ENCODE measurements at regions not wholly inside any gene's neighbourhood (a gene's known extent, or its start where the extent isn't known, plus 50 kb on each side); places are given as distances from the start of the nearest gene placed in this dataset.
"Not testable (repeated sequence)": the region's sequence is repeated elsewhere in the genome, so short reads cannot be mapped to it uniquely, and the experiment has no call there.

GRCh38 chrX:115357326-115358120, 68.0 kb downstream of the LUZP4 start:
- DNase-seq, result no peak
- ATAC-seq, result no peak
- intact Hi-C loops (cut with micrococcal nuclease), result no loop called here

- intact Hi-C loops (cut with micrococcal nuclease); DNase-seq; ATAC-seq: not testable (repeated sequence)
Measured at GRCh38 chrX:115359508-115359907, 70.0 kb downstream of the LUZP4 start.

- ATAC-seq (no peak), DNase-seq (no peak)
- intact Hi-C loops (cut with micrococcal nuclease), result no loop called here
Measured at GRCh38 chrX:115360220-115360781, 70.8 kb downstream of the LUZP4 start.

GRCh38 chrX:115362334-115363095, 73.0 kb downstream of the LUZP4 start:
- ATAC-seq (no peak), DNase-seq (no peak)
- intact Hi-C loops (cut with micrococcal nuclease), result no loop called here

- intact Hi-C loops (cut with micrococcal nuclease), result no loop called here
- DNase-seq (no peak), ATAC-seq (no peak)
Measured at GRCh38 chrX:115363372-115363771, 73.9 kb downstream of the LUZP4 start.

- DNase-seq, result no peak
- no peak for ATAC-seq
- intact Hi-C loops (cut with micrococcal nuclease), result no loop called here
Measured at GRCh38 chrX:115363897-115364296, 74.4 kb downstream of the LUZP4 start.

- ATAC-seq (no peak), DNase-seq (no peak)
- intact Hi-C loops (cut with micrococcal nuclease), result no loop called here
Measured at GRCh38 chrX:115364670-115365069, 75.2 kb downstream of the LUZP4 start.

- DNase-seq, result no peak
- intact Hi-C loops (cut with micrococcal nuclease), result no loop called here
- ATAC-seq, result no peak
Measured at GRCh38 chrX:115366535-115366934, 77.0 kb downstream of the LUZP4 start.

GRCh38 chrX:115367455-115367854, 77.9 kb downstream of the LUZP4 start:
- intact Hi-C loops (cut with micrococcal nuclease), result no loop called here

GRCh38 chrX:115367951-115368350, 78.4 kb downstream of the LUZP4 start:
- intact Hi-C loops (cut with micrococcal nuclease), result no loop called here
- no peak for DNase-seq
- ATAC-seq, result no peak

More at GRCh38 chrX:115367455-115367854, 77.9 kb downstream of the LUZP4 start:
- ATAC-seq, result no peak
- no peak for DNase-seq

- no peak for DNase-seq
- intact Hi-C loops (cut with micrococcal nuclease), result no loop called here
Measured at GRCh38 chrX:115368876-115369275, 79.4 kb downstream of the LUZP4 start.

GRCh38 chrX:115372152-115372551, 82.6 kb downstream of the LUZP4 start:
- DNase-seq, result no peak
- intact Hi-C loops (cut with micrococcal nuclease), result no loop called here
- ATAC-seq, result peak; percentile 57

More at GRCh38 chrX:115368876-115369275, 79.4 kb downstream of the LUZP4 start:
- ATAC-seq, result no peak

- no peak for DNase-seq
Measured at GRCh38 chrX:115373308-115373707, 83.8 kb downstream of the LUZP4 start.

GRCh38 chrX:115378471-115378870, 89.0 kb downstream of the LUZP4 start:
- ATAC-seq (no peak), DNase-seq (no peak)
- intact Hi-C loops (cut with micrococcal nuclease), result no loop called here

More at GRCh38 chrX:115373308-115373707, 83.8 kb downstream of the LUZP4 start:
- intact Hi-C loops (cut with micrococcal nuclease), result no loop called here
- no peak for ATAC-seq

- intact Hi-C loops (cut with micrococcal nuclease), result no loop called here
Measured at GRCh38 chrX:115387327-115387726, 97.8 kb downstream of the LUZP4 start.

GRCh38 chrX:115388879-115389278, 99.4 kb downstream of the LUZP4 start:
- intact Hi-C loops (cut with micrococcal nuclease), result no loop called here
- ATAC-seq, result peak; percentile 26
- no peak for DNase-seq

More at GRCh38 chrX:115387327-115387726, 97.8 kb downstream of the LUZP4 start:
- ATAC-seq (no peak), DNase-seq (no peak)

- intact Hi-C loops (cut with micrococcal nuclease), result no loop called here
- ATAC-seq (no peak), DNase-seq (no peak)
Measured at GRCh38 chrX:115390078-115390477, 100.6 kb downstream of the LUZP4 start.

GRCh38 chrX:115392031-115392430, 102.5 kb downstream of the LUZP4 start:
- intact Hi-C loops (cut with micrococcal nuclease), result no loop called here
- ATAC-seq, result no peak

GRCh38 chrX:115392871-115393270, 103.4 kb downstream of the LUZP4 start:
- ATAC-seq, result no peak
- DNase-seq, result no peak
- intact Hi-C loops (cut with micrococcal nuclease), result no loop called here

More at GRCh38 chrX:115392031-115392430, 102.5 kb downstream of the LUZP4 start:
- DNase-seq, result no peak

GRCh38 chrX:115393271-115393670, 103.8 kb downstream of the LUZP4 start:
- DNase-seq (no peak), ATAC-seq (no peak)
- intact Hi-C loops (cut with micrococcal nuclease), result no loop called here

All from left ventricle myocardium superior (tissue), 1 donor.